ENCODE measurements at regions not wholly inside any gene's neighbourhood (a gene's known extent, or its start where the extent isn't known, plus 50 kb on each side); places are given as distances from the start of the nearest gene placed in this dataset.

DNA sequence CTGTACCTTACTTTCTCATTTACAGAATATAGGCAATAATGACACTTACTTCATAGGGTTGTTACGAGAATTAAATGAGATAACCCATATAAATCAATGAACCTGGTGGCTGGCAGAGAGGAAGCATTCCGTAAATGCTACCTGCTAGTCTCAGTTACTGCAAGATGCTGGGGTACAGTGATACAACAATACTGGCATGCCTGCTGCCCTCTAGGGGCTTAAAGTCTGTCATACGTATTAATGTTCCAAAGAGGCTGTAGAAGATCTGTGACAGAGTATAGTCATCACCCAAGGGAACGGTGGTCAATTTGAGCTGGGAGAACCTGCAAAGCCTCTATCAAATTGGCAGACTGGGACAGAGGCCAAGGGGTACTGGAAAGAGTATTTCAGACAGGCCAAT, 421.5 kb downstream of the GPAM start:
- no peaks in the 10 kb centered on the region for H3K9me3 ChIP-seq (ENCODE audit: control insufficient read depth, low read depth, low read length)
- H3T11ph ChIP-seq (ENCODE audit: low read length): no peak overlapping the region
- no peak overlapping the region for H3K27ac Mint-ChIP-seq
- no CpG with 5 or more reads among the region's 4 CpGs for WGBS (ENCODE audit: extremely low coverage, insufficient read length, low lambda C conversion rate)
- no peaks in the 10 kb centered on the region for H3K23me2 ChIP-seq (ENCODE audit: insufficient read length, low read depth, low read length, poor library complexity, severe bottlenecking)
- no peak overlapping the region for H3K56ac ChIP-seq (ENCODE audit: insufficient read length, low read depth, low read length)
- H3K4me2 ChIP-seq (ENCODE audit: insufficient read depth, insufficient read length, low read length): no peak overlapping the region
- H3K4me1 Mint-ChIP-seq: peaks cover 17 to 22% of the 10 kb centered on the region in 2 experiments
- no peak overlapping the region for H3K14ac ChIP-seq (ENCODE audit: insufficient read depth, low read length)
- TF ChIP-seq, protein P1, sequence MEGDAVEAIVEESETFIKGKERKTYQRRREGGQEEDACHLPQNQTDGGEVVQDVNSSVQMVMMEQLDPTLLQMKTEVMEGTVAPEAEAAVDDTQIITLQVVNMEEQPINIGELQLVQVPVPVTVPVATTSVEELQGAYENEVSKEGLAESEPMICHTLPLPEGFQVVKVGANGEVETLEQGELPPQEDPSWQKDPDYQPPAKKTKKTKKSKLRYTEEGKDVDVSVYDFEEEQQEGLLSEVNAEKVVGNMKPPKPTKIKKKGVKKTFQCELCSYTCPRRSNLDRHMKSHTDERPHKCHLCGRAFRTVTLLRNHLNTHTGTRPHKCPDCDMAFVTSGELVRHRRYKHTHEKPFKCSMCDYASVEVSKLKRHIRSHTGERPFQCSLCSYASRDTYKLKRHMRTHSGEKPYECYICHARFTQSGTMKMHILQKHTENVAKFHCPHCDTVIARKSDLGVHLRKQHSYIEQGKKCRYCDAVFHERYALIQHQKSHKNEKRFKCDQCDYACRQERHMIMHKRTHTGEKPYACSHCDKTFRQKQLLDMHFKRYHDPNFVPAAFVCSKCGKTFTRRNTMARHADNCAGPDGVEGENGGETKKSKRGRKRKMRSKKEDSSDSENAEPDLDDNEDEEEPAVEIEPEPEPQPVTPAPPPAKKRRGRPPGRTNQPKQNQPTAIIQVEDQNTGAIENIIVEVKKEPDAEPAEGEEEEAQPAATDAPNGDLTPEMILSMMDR (conservative IDR thresholded peaks at IDR 0.05): peak; percentile 44; the same call in 2 of the 3 replicates
- H4K91ac ChIP-seq (ENCODE audit: insufficient read length, low read depth, low read length): no peak overlapping the region
- H2BK120ac ChIP-seq (ENCODE audit: low read depth, low read length, poor library complexity, severe bottlenecking): no peak overlapping the region
- no peak overlapping the region for H2BK5ac ChIP-seq (ENCODE audit: insufficient read length, low read length)
- no peaks in the 10 kb centered on the region for H3K79me2 ChIP-seq (ENCODE audit: insufficient read depth, low read length)
- H3K18ac ChIP-seq (ENCODE audit: insufficient read length, low read depth, low read length): no peak overlapping the region
- no peaks in the 10 kb centered on the region for H3K27me3 ChIP-seq (ENCODE audit: insufficient read depth, low read length)
- H2BK20ac ChIP-seq (ENCODE audit: low read depth, low read length, poor library complexity, severe bottlenecking): no peak overlapping the region
- H3K4me3 Mint-ChIP-seq: no peak overlapping the region
- no peak overlapping the region for H2BK12ac ChIP-seq (ENCODE audit: insufficient read length, low read depth, low read length)
- no peaks in the 10 kb centered on the region for H4K20me1 ChIP-seq (ENCODE audit: control insufficient read depth, insufficient read depth, insufficient read length)
- H2AK5ac ChIP-seq (ENCODE audit: insufficient read length, low read length): no peak overlapping the region
- H3K27ac ChIP-seq (ENCODE audit: insufficient read length, low read depth, low read length): no peak overlapping the region
- no peak for DNase-seq
- no peaks in the 10 kb centered on the region for H3K36me3 Mint-ChIP-seq (ENCODE audit: insufficient read depth in 1 of 3, low read depth in 3 of 3)
- H4K5ac ChIP-seq (ENCODE audit: insufficient read length, low read depth, low read length): no peak overlapping the region
- H3K4ac ChIP-seq (ENCODE audit: low read depth, low read length): no peak overlapping the region
- H4K8ac ChIP-seq (replicated peaks; ENCODE audit: insufficient read length, low read depth, low read length): no peak overlapping the region
- no peaks in the 10 kb centered on the region; a peak in 1 of 5 replicates for H3K9me3 Mint-ChIP-seq
- H3K23ac ChIP-seq (ENCODE audit: insufficient read length, low read depth, low read length): no peak overlapping the region
- no peaks in the 10 kb centered on the region for H3K79me1 ChIP-seq (ENCODE audit: insufficient read depth, low read depth, low read length, poor library complexity, severe bottlenecking)
- no peak overlapping the region for H3K9ac ChIP-seq (ENCODE audit: extremely low read depth, insufficient read length, low read length)
- no peak overlapping the region for H2BK15ac ChIP-seq (ENCODE audit: low read depth, low read length)
- no peak overlapping the region for H2AFZ ChIP-seq (ENCODE audit: low read length)
- H3K27me3 Mint-ChIP-seq (ENCODE audit: low read depth): peaks cover 6% of the 10 kb centered on the region
- no peaks in the 10 kb centered on the region for H3K4me1 ChIP-seq (ENCODE audit: insufficient read depth, low read length)
